HCT116 (cell line): ENCODE measurements at regions not wholly inside any gene's neighbourhood (a gene's known extent, or its start where the extent isn't known, plus 50 kb on each side); places are given as distances from the start of the nearest gene placed in this dataset.

Experiments
- ATAC-seq: fragments of 200-7000 bp; cut with Tn5 transposase; 2 replicates; pipeline ENCODE4 v1.9.1; 2020; ENCODE audit warnings: mild to moderate bottlenecking, moderate library complexity
- BruUV-seq: library from RNA; stranded (reverse); fragments of 400-500 nt; replicated peaks from 2 replicates; lab custom pipeline; 2021; lab: Mats Ljungman, UMichigan
- CTCF ChIA-PET: fragments of 300-600 bp; sonication (Branson Sonifier 250); formaldehyde crosslinking; loops from one replicate; lab custom pipeline; 2021; ENCODE audit warnings: antibody characterized with exemption; lab: Charles Lee
- POLR2A ChIA-PET: fragments of 300-600, 350-600 bp; sonication (Branson Sonifier 250); formaldehyde crosslinking; loops from one replicate; lab custom pipeline; 2021; ENCODE audit warnings: antibody characterized with exemption; lab: Charles Lee
- RAD21 ChIA-PET, 2 experiments: fragments of 300-600 bp; sonication (Branson Sonifier 250); formaldehyde crosslinking; loops; one replicate each; lab custom pipeline; 2023; ENCODE audit warnings: low total read pairs in 2 of 2; ENCODE audit not compliant: uncharacterized antibody in 2 of 2, unreplicated experiment in 2 of 2, low non-redundant PET in 1 of 2; lab: Charles Lee
- DNase-seq: peaks from one replicate; pipeline ENCODE4 v3.0.0-alpha.2; 2010; ENCODE audit warnings: low read depth, low spot score
- H2AFZ ChIP-seq: fragments of 200-600 bp; shearing (Covaris generic), sonication (generic); 2 replicates; pipeline ENCODE4 v1.6.1; 2017; ENCODE audit warnings: low read depth, mixed run types, mixed read lengths, antibody characterized with exemption, low read length; ENCODE audit not compliant: poor library complexity, severe bottlenecking
- H3K27ac ChIP-seq: 2 replicates; pipeline ENCODE4 v1.5.1; 2012; ENCODE audit warnings: low read depth, low read length
- H3K27me3 ChIP-seq: fragments of 200-600 bp; sonication (generic); 2 replicates; pipeline ENCODE4 v1.6.1; 2016; ENCODE audit warnings: mixed run types, low read length, mixed read lengths; ENCODE audit not compliant: insufficient read depth
- H3K36me3 ChIP-seq, 2 experiments: fragments of 200-500 bp in 1 of 2; fragments of 200-600 bp in 1 of 2; sonication (Bioruptor generic) in 1 of 2; sonication (generic) in 1 of 2; 2 replicates each; pipeline versions ENCODE4 v1.5.1 to v1.6.1; 2014 to 2016; ENCODE audit warnings: low read length in 2 of 2, inconsistent platforms in 1 of 2, mixed read lengths in 1 of 2, mixed run types in 1 of 2; ENCODE audit not compliant: insufficient read depth in 2 of 2, control insufficient read depth in 1 of 2
- H3K4me1 ChIP-seq, 2 experiments: fragments of 200-600 bp in 1 of 2; sonication (generic) in 1 of 2; 2 replicates each; pipeline versions ENCODE4 v1.5.1 to v1.6.1; 2012 to 2017; ENCODE audit warnings: low read length in 2 of 2, inconsistent platforms in 1 of 2, mild to moderate bottlenecking in 1 of 2, mixed read lengths in 1 of 2, mixed run types in 1 of 2, moderate library complexity in 1 of 2; ENCODE audit not compliant: insufficient read depth in 2 of 2, control insufficient read depth in 1 of 2
- H3K4me2 ChIP-seq: fragments of 200-600 bp; sonication (generic); 2 replicates; pipeline ENCODE4 v1.6.1; 2017; ENCODE audit warnings: mixed run types, low read length, mixed read lengths
- H3K4me3 ChIP-seq, 2 experiments: fragments of 200-600 bp in 1 of 2; sonication (generic) in 1 of 2; replicated peaks in 1 of 2; 2 replicates each; pipeline ENCODE4 v1.5.1; 2011 to 2016; ENCODE audit warnings: low read length in 2 of 2, control low read depth in 1 of 2, low read depth in 1 of 2, mild to moderate bottlenecking in 1 of 2, mixed read lengths in 1 of 2, mixed run types in 1 of 2
- H3K79me2 ChIP-seq: fragments of 200-600 bp; sonication (generic); 2 replicates; pipeline ENCODE4 v1.6.1; 2017; ENCODE audit warnings: mild to moderate bottlenecking, mixed run types, low read length, moderate library complexity, mixed read lengths; ENCODE audit not compliant: insufficient read depth
- H3K9ac ChIP-seq: fragments of 200-600 bp; sonication (generic); 2 replicates; pipeline ENCODE4 v1.6.1; 2016; ENCODE audit warnings: low read length, mixed read lengths
- H3K9me2 ChIP-seq: fragments of 200-600 bp; sonication (generic), shearing (Covaris generic); 2 replicates; pipeline ENCODE4 v1.6.1; 2017; ENCODE audit warnings: mixed run types, mild to moderate bottlenecking, moderate library complexity; ENCODE audit not compliant: insufficient read depth
- H3K9me3 ChIP-seq, 2 experiments: fragments of 200-500 bp in 1 of 2; fragments of 200-600 bp in 1 of 2; sonication (Bioruptor generic) in 1 of 2; sonication (generic) in 1 of 2; 2 replicates each; pipeline ENCODE4 v1.6.1; 2014 to 2017; ENCODE audit warnings: low read length in 2 of 2, mixed read lengths in 2 of 2, inconsistent platforms in 1 of 2, low read depth in 1 of 2, mild to moderate bottlenecking in 1 of 2, mixed run types in 1 of 2, moderate library complexity in 1 of 2; ENCODE audit not compliant: control insufficient read depth in 1 of 2, insufficient read depth in 1 of 2
- H4K20me1 ChIP-seq: fragments of 200-600 bp; sonication (generic), shearing (Covaris generic); 2 replicates; pipeline ENCODE4 v1.6.1; 2017; ENCODE audit warnings: mixed run types, mild to moderate bottlenecking, moderate library complexity; ENCODE audit not compliant: insufficient read depth
- ATF3 ChIP-seq: IDR thresholded peaks from 2 replicates; pipeline ENCODE4 v1.6.1; 2012
- CTCF ChIP-seq, 3 experiments: fragments of 200-600 bp in 1 of 3; sonication (generic) in 1 of 3; IDR thresholded peaks in 2 of 3; conservative IDR thresholded peaks in 1 of 3; 2 replicates each; pipeline ENCODE4 v1.5.1; 2012 to 2017; ENCODE audit warnings: low read depth in 2 of 3, low read length in 2 of 3, antibody characterized with exemption in 1 of 3, borderline replicate concordance in 1 of 3, control low read depth in 1 of 3, mild to moderate bottlenecking in 1 of 3, mixed read lengths in 1 of 3, mixed run types in 1 of 3, moderate library complexity in 1 of 3; ENCODE audit not compliant: insufficient read depth in 1 of 3
- EGR1 ChIP-seq: IDR thresholded peaks from 2 replicates; pipeline ENCODE4 v1.6.1; 2012; ENCODE audit warnings: low read depth
- ELF1 ChIP-seq: IDR thresholded peaks from 2 replicates; pipeline ENCODE4 v1.6.1; 2012; ENCODE audit warnings: low read depth, borderline replicate concordance
- EZH2 ChIP-seq: fragments of 200-600 bp; sonication (generic); IDR thresholded peaks from 2 replicates; pipeline ENCODE4 v1.6.1; 2017; ENCODE audit warnings: antibody characterized with exemption, mixed run types
- EZH2phosphoT487 ChIP-seq: fragments of 200-600 bp; IDR thresholded peaks from 2 replicates; pipeline ENCODE4 v1.6.1; 2018; ENCODE audit warnings: antibody characterized with exemption, borderline replicate concordance
- POLR2AphosphoS5 ChIP-seq: IDR thresholded peaks from 2 replicates; pipeline ENCODE4 v1.6.1; 2011; ENCODE audit warnings: mild to moderate bottlenecking, low read depth, low read length, moderate library complexity
- SIN3A ChIP-seq: IDR thresholded peaks from 2 replicates; pipeline ENCODE4 v1.6.1; 2012; ENCODE audit warnings: low read depth
- SRF ChIP-seq: IDR thresholded peaks from 2 replicates; pipeline ENCODE4 v1.6.1; 2012; ENCODE audit warnings: low read depth
- ZFX ChIP-seq: fragments of 450-650 bp; IDR thresholded peaks from 2 replicates; pipeline ENCODE4 v1.6.1; 2017
- ZNF274 ChIP-seq: fragments of 200-500 bp; sonication (Bioruptor generic); IDR thresholded peaks from 2 replicates; pipeline ENCODE4 v1.6.1; 2014; ENCODE audit warnings: mild to moderate bottlenecking, low read depth, low read length, inconsistent platforms
- intact Hi-C: fragments of 100-400 bp; cut with micrococcal nuclease; formaldehyde crosslinking; loops from 2 replicates; pipeline ENCODE4 v1.10.0; 2022

- H3K4me2 ChIP-seq: no peak overlapping the region
- no peaks in the 10 kb centered on the region for H4K20me1 ChIP-seq
- no peaks in the 10 kb centered on the region for H3K27me3 ChIP-seq
- H3K79me2 ChIP-seq: no peaks in the 10 kb centered on the region
- ATAC-seq (no peak), DNase-seq (no peak)
- no peaks in the 10 kb centered on the region for H3K36me3 ChIP-seq
- RAD21 ChIA-PET: no interaction called here
- CTCF ChIA-PET: no interaction called here
- no TSS peak for BruUV-seq
- H3K27ac ChIP-seq: no peak overlapping the region
- no peak overlapping the region for H2AFZ ChIP-seq
- TF ChIP-seq ZFX: no peak
- TF ChIP-seq, all 23 proteins: peak for 0
- Histone ChIP-seq H3K4me3 (no peak overlapping the region), H3K9me2 (no peaks in the 10 kb centered on the region), H3K9me3 (no peaks in the 10 kb centered on the region), H3K4me1 (peaks cover 0 to 8% of the 10 kb centered on the region in 2 experiments; a peak in 1 of 4 replicates), H3K9ac (no peak overlapping the region)
- intact Hi-C loops: no loop called here
- POLR2A ChIA-PET: no interaction called here
Measured at GRCh38 chr15:39230908-39231285, 350.0 kb upstream of the THBS1 start.

- Histone ChIP-seq H3K9me2 (no peaks in the 10 kb centered on the region), H3K36me3 (no peaks in the 10 kb centered on the region), H3K27me3 (no peaks in the 10 kb centered on the region), H3K9ac (no peak overlapping the region), H3K79me2 (no peaks in the 10 kb centered on the region), H4K20me1 (no peaks in the 10 kb centered on the region)
- RAD21 ChIA-PET: no interaction called here
- POLR2A ChIA-PET: no interaction called here
- CTCF ChIA-PET: no interaction called here
- TF ChIP-seq EGR1 (no peak), POLR2AphosphoS5 (no peak), EZH2 (no peak), ZNF274 (no peak), SRF (no peak), CTCF (IDR thresholded peaks at IDR 0.05 in 2 of 3, conservative IDR thresholded peaks at IDR 0.05 in 1 of 3; ENCODE audit: borderline replicate concordance in 1 of 3, insufficient read depth in 1 of 3, low read depth in 2 of 3, low read length in 2 of 3) (no peak), EZH2phosphoT487 (no peak), ELF1 (no peak), SIN3A (no peak), ATF3 (no peak)
- TF ChIP-seq, all 23 proteins: peak for 0
- no peak overlapping the region for H3K4me2 ChIP-seq
- H3K4me1 ChIP-seq: peaks cover 0 to 8% of the 10 kb centered on the region in 2 experiments; a peak in 1 of 4 replicates
- intact Hi-C loops: no loop called here
- no TSS peak for BruUV-seq
- H3K27ac ChIP-seq: no peak overlapping the region
- H3K9me3 ChIP-seq: no peaks in the 10 kb centered on the region
- DNase-seq (no peak), ATAC-seq (no peak)
- no peak overlapping the region for H3K4me3 ChIP-seq
- no peak overlapping the region for H2AFZ ChIP-seq
Measured at GRCh38 chr15:39232512-39232911, 348.4 kb upstream of the THBS1 start.
